Rectal smooth muscle tissue (tissue), 1 donor: ENCODE measurements at regions not wholly inside any gene's neighbourhood (a gene's known extent, or its start where the extent isn't known, plus 50 kb on each side); places are given as distances from the start of the nearest gene placed in this dataset.
A peak's percentile ranks its signal among the peaks of the same experiment; 100 is the strongest.

Source experiments
- H3K27ac ChIP-seq: one replicate; pipeline ENCODE4 v1.7.0; 2013; ENCODE audit warnings: low read depth, low read length, inconsistent platforms
- H3K27me3 ChIP-seq: one replicate; pipeline ENCODE4 v1.7.0; 2013; ENCODE audit warnings: low read length; ENCODE audit not compliant: control insufficient read depth, insufficient read depth
- H3K36me3 ChIP-seq: one replicate; pipeline ENCODE4 v1.7.0; 2013; ENCODE audit warnings: low read length; ENCODE audit not compliant: control insufficient read depth, insufficient read depth
- H3K4me1 ChIP-seq: one replicate; pipeline ENCODE4 v1.7.0; 2013; ENCODE audit warnings: low read length; ENCODE audit not compliant: control insufficient read depth, insufficient read depth
- H3K4me3 ChIP-seq: one replicate; pipeline ENCODE4 v1.7.0; 2013; ENCODE audit warnings: low read length
- H3K9ac ChIP-seq: one replicate; pipeline ENCODE4 v1.7.0; 2013; ENCODE audit warnings: low read length

DNA sequence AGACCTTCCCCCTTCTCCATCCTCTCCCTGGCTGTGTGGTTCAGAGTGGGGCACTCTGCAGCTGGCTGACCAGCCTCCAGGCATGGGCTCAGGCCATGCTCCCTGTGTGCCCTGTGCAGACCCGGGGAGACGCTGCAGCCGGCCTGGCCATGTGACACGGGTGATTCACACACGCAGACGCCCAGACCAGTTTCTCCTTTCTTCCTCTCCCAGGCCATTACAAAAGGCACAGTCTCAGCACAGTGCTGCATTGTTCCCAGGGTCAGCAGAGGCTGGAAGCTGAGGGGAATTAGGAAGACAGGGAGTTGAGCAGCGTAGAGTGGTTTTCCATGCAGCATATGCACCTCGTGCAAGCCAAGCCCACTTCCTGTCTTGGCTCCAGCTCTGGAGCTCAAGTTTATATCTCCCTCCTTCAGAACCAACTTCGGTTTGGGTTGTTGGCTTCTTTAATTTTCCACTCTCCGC, 288.5 kb downstream of the TNS1 start:
- Histone ChIP-seq H3K36me3 (no peaks in the 10 kb centered on the region), H3K4me3 (no peak overlapping the region), H3K27me3 (no peaks in the 10 kb centered on the region), H3K4me1 (peaks cover 16% of the 10 kb centered on the region), H3K9ac (no peak overlapping the region), H3K27ac (peak overlapping the region; percentile 47)

DNA sequence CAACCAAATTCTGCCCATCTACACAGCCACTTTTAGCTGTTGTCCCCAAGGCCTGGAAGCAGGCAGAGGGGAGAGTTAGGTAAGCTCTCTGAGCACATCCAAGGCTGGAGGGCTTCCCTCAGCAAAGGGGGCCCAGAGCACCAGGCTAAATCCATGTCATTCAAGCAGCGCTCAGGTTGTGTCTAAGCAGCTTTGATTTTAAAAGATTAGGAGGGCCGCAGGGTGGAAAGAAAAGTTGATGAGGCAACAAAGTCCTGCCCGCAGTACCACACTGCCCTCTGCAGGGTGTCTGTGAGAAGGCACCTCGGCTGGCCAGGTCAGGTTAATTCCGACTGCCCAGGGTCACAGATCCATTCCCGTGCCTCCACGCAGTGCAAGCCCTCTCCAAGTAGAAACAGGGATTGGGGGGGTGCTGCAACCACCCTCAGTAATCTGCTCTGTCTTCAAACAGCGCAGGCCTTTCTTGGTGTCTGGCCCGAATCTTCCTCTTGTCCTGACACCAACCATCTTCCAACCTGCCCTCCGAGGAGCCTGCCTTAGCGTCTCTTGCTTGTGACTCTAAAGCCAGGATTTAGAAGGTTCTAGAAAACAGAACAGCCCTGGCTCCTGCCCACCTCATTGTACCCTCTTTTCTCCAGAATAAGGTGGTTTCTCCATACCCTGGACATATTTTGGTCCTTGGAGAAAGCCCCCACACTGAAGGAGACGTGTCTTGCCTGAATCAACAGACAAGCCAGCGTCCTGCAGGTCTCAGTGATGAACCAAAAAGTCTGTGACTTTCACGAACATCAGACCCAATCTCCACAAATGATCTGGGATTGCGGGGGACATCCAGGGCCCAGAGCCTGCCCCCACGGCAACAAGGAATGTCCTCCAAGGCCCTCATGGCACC, 289.2 kb downstream of the TNS1 start:
- Histone ChIP-seq H3K27me3 (no peaks in the 10 kb centered on the region), H3K27ac (peak overlapping the region; percentile 50), H3K4me3 (no peak overlapping the region), H3K36me3 (no peaks in the 10 kb centered on the region), H3K9ac (no peak overlapping the region), H3K4me1 (peaks cover 16% of the 10 kb centered on the region)

DNA sequence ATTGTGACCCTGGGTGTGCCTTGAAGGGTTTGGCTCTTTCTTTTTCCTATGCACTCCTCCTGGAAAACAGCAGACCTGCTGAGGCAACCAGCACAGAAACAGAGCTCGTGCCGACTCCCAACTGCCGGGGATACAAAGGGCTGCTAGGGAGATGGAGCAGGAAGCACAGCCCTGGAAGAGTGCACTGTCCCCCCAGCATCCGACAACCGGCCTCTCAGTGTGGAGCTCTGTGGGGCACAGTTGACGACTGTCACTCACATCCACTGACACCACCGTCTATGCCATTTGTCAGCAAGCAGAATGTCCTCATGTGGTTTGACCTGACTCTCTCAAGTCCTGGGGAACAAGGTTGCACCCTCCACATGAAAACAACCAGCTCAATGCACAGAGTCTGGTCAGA, 290.4 kb downstream of the TNS1 start:
- Histone ChIP-seq H3K4me3 (no peak overlapping the region), H3K27me3 (no peaks in the 10 kb centered on the region), H3K36me3 (no peaks in the 10 kb centered on the region), H3K27ac (no peak overlapping the region), H3K9ac (no peak overlapping the region), H3K4me1 (peaks cover 18% of the 10 kb centered on the region)

GRCh38 chr2:217711188-217711587, 291.6 kb downstream of the TNS1 start:
- no peak overlapping the region for H3K9ac ChIP-seq

DNA sequence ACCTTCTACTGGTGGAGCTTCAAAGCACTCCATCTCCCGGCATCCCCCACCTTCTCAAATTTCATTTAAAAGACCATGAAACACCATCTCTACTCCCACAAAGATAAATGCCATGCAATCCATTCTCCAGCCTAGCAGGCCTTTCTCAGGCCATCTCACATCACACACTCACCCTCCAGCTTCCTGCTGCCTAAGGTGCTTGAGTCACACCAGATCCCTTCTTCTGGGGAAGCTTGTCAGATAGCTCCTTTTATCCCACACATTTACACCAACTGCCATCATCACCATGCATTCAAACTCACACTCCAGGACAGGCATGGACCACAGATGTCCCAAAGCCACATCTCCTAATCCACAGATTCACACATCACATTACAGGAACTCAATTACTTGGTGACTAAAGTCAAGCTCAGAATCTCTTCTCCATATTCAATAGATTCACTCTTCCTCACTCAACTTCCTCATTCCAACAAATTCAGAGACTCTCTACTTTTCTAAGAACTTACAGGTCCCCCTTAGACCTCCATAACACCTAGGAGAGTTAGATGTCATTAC, 292.5 kb downstream of the TNS1 start:
- no peak overlapping the region for H3K4me3 ChIP-seq
- H3K27ac ChIP-seq, result no peak overlapping the region
- no peaks in the 10 kb centered on the region for H3K27me3 ChIP-seq
- H3K9ac ChIP-seq, result no peak overlapping the region
- H3K4me1 ChIP-seq, result peaks cover 21% of the 10 kb centered on the region
- no peaks in the 10 kb centered on the region for H3K36me3 ChIP-seq

More at GRCh38 chr2:217711188-217711587, 291.6 kb downstream of the TNS1 start:
- Histone ChIP-seq H3K4me1 (peaks cover 21% of the 10 kb centered on the region), H3K36me3 (no peaks in the 10 kb centered on the region), H3K27ac (no peak overlapping the region), H3K27me3 (no peaks in the 10 kb centered on the region), H3K4me3 (no peak overlapping the region)

- no peak overlapping the region for H3K9ac ChIP-seq
- H3K36me3 ChIP-seq, result no peaks in the 10 kb centered on the region
- H3K27ac ChIP-seq, result no peak overlapping the region
- H3K27me3 ChIP-seq, result no peaks in the 10 kb centered on the region
- peaks cover 19% of the 10 kb centered on the region for H3K4me1 ChIP-seq
- no peak overlapping the region for H3K4me3 ChIP-seq
Observed at GRCh38 chr2:217709478-217710210, 293.2 kb downstream of the TNS1 start.

GRCh38 chr2:217707131-217707611, 295.6 kb downstream of the TNS1 start:
- Histone ChIP-seq H3K27ac (no peak overlapping the region), H3K4me3 (no peak overlapping the region), H3K27me3 (no peaks in the 10 kb centered on the region), H3K36me3 (no peaks in the 10 kb centered on the region), H3K4me1 (peaks cover 4% of the 10 kb centered on the region), H3K9ac (no peak overlapping the region)

DNA sequence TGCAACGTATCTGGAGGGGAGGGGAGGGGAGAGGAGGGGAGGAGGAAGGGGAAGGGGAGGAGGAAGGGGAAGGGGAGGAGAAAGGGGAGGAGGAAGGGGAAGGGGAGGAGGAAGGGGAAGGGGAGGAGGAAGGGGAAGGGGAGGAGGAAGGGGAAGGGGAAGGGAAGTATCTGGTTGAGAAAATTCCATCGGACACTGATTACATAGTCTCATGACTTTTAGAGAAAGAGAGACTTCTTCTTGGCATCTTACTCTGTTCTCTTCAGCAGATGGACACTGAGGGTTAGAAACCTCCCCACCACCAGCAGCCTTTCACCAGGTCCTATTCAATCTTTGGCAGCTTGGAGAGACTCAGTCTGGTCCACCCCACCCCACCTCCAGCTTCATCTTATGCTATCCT, 296.3 kb downstream of the TNS1 start:
- H3K36me3 ChIP-seq, result no peaks in the 10 kb centered on the region
- no peak overlapping the region for H3K4me3 ChIP-seq
- H3K27me3 ChIP-seq, result no peaks in the 10 kb centered on the region
- no peak overlapping the region for H3K27ac ChIP-seq
- peaks cover 4% of the 10 kb centered on the region for H3K4me1 ChIP-seq
- no peak overlapping the region for H3K9ac ChIP-seq

DNA sequence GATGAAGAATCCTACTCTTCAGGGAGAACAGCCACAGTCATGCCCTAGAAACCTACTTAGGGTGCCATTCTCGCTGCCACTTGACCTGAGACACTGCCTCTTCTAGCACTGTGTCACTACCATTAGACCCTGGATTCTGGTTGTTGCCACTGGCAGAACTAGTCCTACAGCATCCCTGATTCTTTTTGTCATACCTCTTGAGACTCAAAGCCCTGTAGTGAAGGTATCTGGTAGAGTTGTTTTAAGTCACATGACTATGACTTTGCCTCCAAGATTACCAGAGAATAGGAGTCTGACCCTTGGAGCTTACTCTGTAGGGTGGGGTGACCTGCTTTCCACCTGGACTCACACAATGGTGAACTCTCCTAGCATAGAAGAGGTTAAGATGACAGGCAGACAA, 296.7 kb downstream of the TNS1 start:
- no peak overlapping the region for H3K4me3 ChIP-seq
- no peak overlapping the region for H3K9ac ChIP-seq
- H3K4me1 ChIP-seq, result peaks cover 4% of the 10 kb centered on the region
- H3K36me3 ChIP-seq, result no peaks in the 10 kb centered on the region
- H3K27ac ChIP-seq, result no peak overlapping the region
- H3K27me3 ChIP-seq, result no peaks in the 10 kb centered on the region

GRCh38 chr2:217705461-217705860, 297.3 kb downstream of the TNS1 start:
- peaks cover 4% of the 10 kb centered on the region for H3K4me1 ChIP-seq
- H3K27ac ChIP-seq, result no peak overlapping the region
- no peak overlapping the region for H3K4me3 ChIP-seq
- H3K9ac ChIP-seq, result no peak overlapping the region
- no peaks in the 10 kb centered on the region for H3K27me3 ChIP-seq
- no peaks in the 10 kb centered on the region for H3K36me3 ChIP-seq

DNA sequence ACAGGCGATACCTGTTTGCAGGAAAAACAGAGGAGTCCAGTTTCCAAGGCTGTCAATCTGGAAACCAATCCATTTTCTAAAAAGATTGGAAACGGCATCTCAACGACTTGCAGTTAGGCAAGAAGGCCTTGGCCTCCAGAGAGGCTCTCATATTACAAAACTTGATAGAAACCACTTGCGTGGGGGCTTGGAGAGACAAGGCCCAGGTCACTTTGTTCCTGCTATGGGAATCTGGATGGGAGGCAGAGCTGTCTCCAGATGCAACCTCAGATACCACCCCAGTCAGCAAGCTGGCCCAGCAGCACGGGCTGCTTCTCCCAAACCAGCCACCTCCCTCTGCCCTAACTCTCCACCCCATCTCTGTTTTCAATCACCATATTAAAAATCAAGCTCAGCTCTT, 298.8 kb downstream of the TNS1 start:
- H3K4me3 ChIP-seq, result no peak overlapping the region
- no peak overlapping the region for H3K27ac ChIP-seq
- no peaks in the 10 kb centered on the region for H3K27me3 ChIP-seq
- no peak overlapping the region for H3K9ac ChIP-seq
- peaks cover 4% of the 10 kb centered on the region for H3K4me1 ChIP-seq
- no peaks in the 10 kb centered on the region for H3K36me3 ChIP-seq

GRCh38 chr2:217703102-217703501, 299.7 kb downstream of the TNS1 start:
- Histone ChIP-seq H3K36me3 (no peaks in the 10 kb centered on the region), H3K27ac (no peak overlapping the region), H3K27me3 (no peaks in the 10 kb centered on the region), H3K4me3 (no peak overlapping the region), H3K9ac (no peak overlapping the region), H3K4me1 (peaks cover 4% of the 10 kb centered on the region)
